Lower lobe of right lung (tissue), 2 donors: ENCODE measurements at regions not wholly inside any gene's neighbourhood (a gene's known extent, or its start where the extent isn't known, plus 50 kb on each side); places are given as distances from the start of the nearest gene placed in this dataset.
"Not testable (repeated sequence)": the region's sequence is repeated elsewhere in the genome, so short reads cannot be mapped to it uniquely, and the experiment has no call there.

ENCODE experiments used
- ATAC-seq, 2 donors: fragments of 200-7000 bp; cut with Tn5 transposase; one replicate each; pipeline ENCODE4 v1.9.1; 2020 to 2022; ENCODE audit warnings: mild to moderate bottlenecking in 2 of 2, moderate library complexity in 2 of 2
- DNase-seq: peaks from one replicate; pipeline ENCODE4 v3.0.0-alpha.2; 2020
- H3K27ac ChIP-seq: fragments of 200-600 bp; one replicate; pipeline ENCODE4 v1.8.0; 2022
- H3K27me3 ChIP-seq: fragments of 200-600 bp; one replicate; pipeline ENCODE4 v1.8.0; 2022; ENCODE audit warnings: low read depth
- H3K36me3 ChIP-seq: fragments of 200-600 bp; one replicate; pipeline ENCODE4 v1.8.0; 2022; ENCODE audit warnings: mild to moderate bottlenecking
- H3K4me1 ChIP-seq: fragments of 200-600 bp; one replicate; pipeline ENCODE4 v1.8.0; 2022
- H3K4me3 ChIP-seq: fragments of 200-600 bp; one replicate; pipeline ENCODE4 v1.8.0; 2022; ENCODE audit warnings: mild to moderate bottlenecking
- H3K9me3 ChIP-seq: fragments of 200-600 bp; one replicate; pipeline ENCODE4 v1.8.0; 2022
- CTCF ChIP-seq: fragments of 200-600 bp; IDR thresholded peaks from one replicate; pipeline ENCODE4 v1.8.0; 2022; ENCODE audit warnings: antibody characterized with exemption, mild to moderate bottlenecking
- intact Hi-C: fragments of 100-400 bp; cut with DNase I; formaldehyde crosslinking; loops from one replicate; pipeline ENCODE4 v1.11.0; 2022
- donor health status: DM: no; HTN: yes; CAD: no; lungs with severe emphysema.

GRCh38 chr21:22804151-22804550 lies 1805.9 kb downstream of the NCAM2 start:
- H3K36me3 ChIP-seq, result no peaks in the 10 kb centered on the region
- intact Hi-C loops, result no loop called here
- DNase-seq (no peak), ATAC-seq (no peak)
- no peaks in the 10 kb centered on the region for H3K4me1 ChIP-seq
- no peak overlapping the region for H3K4me3 ChIP-seq
- no peaks in the 10 kb centered on the region for H3K27me3 ChIP-seq
- TF ChIP-seq CTCF, result no peak
- H3K9me3 ChIP-seq, result no peaks in the 10 kb centered on the region
- H3K27ac ChIP-seq, result no peak overlapping the region

- intact Hi-C loops, result no loop called here
- H3K4me3 ChIP-seq, result no peak overlapping the region
Observed at GRCh38 chr21:22806278-22806677, 1808.1 kb downstream of the NCAM2 start.

GRCh38 chr21:22813201-22813600 lies 1815.0 kb downstream of the NCAM2 start:
- no peaks in the 10 kb centered on the region for H3K36me3 ChIP-seq
- TF ChIP-seq CTCF, result no peak
- H3K4me1 ChIP-seq, result no peaks in the 10 kb centered on the region
- intact Hi-C loops, result no loop called here
- H3K4me3 ChIP-seq, result no peak overlapping the region
- ATAC-seq, result no peak
- no peak for DNase-seq
- H3K27ac ChIP-seq, result no peak overlapping the region
- H3K27me3 ChIP-seq, result no peaks in the 10 kb centered on the region
- H3K9me3 ChIP-seq, result no peaks in the 10 kb centered on the region

More at GRCh38 chr21:22806278-22806677, 1808.1 kb downstream of the NCAM2 start:
- no peak for TF ChIP-seq CTCF
- DNase-seq, result no peak
- H3K27me3 ChIP-seq, result no peaks in the 10 kb centered on the region
- no peak for ATAC-seq
- no peaks in the 10 kb centered on the region for H3K4me1 ChIP-seq
- H3K36me3 ChIP-seq, result no peaks in the 10 kb centered on the region
- H3K9me3 ChIP-seq, result no peaks in the 10 kb centered on the region
- H3K27ac ChIP-seq, result no peak overlapping the region

- ATAC-seq, H3K4me1 ChIP-seq, H3K4me3 ChIP-seq, H3K27me3 ChIP-seq, H3K36me3 ChIP-seq, DNase-seq, H3K9me3 ChIP-seq, H3K27ac ChIP-seq, intact Hi-C loops: not testable (repeated sequence)
Observed at GRCh38 chr21:22818681-22819485, 1820.7 kb downstream of the NCAM2 start.

- no peaks in the 10 kb centered on the region for H3K27me3 ChIP-seq
- TF ChIP-seq CTCF, result no peak
- ATAC-seq (no peak), DNase-seq (no peak)
- peaks cover 22% of the 10 kb centered on the region for H3K9me3 ChIP-seq
- intact Hi-C loops, result no loop called here
- no peaks in the 10 kb centered on the region for H3K4me1 ChIP-seq
- no peak overlapping the region for H3K27ac ChIP-seq
- no peaks in the 10 kb centered on the region for H3K36me3 ChIP-seq
- no peak overlapping the region for H3K4me3 ChIP-seq
Observed at GRCh38 chr21:22827422-22827821, 1829.2 kb downstream of the NCAM2 start.

GRCh38 chr21:22842875-22843274 lies 1844.7 kb downstream of the NCAM2 start:
- H3K27me3 ChIP-seq, result no peaks in the 10 kb centered on the region
- no peaks in the 10 kb centered on the region for H3K4me1 ChIP-seq
- H3K27ac ChIP-seq, result no peak overlapping the region
- ATAC-seq (no peak), DNase-seq (no peak)
- H3K4me3 ChIP-seq, result no peak overlapping the region
- no peak for TF ChIP-seq CTCF
- H3K36me3 ChIP-seq, result no peaks in the 10 kb centered on the region
- intact Hi-C loops, result no loop called here
- peaks cover 23% of the 10 kb centered on the region for H3K9me3 ChIP-seq
